ENCODE measurements at regions not wholly inside any gene's neighbourhood (a gene's known extent, or its start where the extent isn't known, plus 50 kb on each side); places are given as distances from the start of the nearest gene placed in this dataset.
"Not testable (repeated sequence)": the region's sequence is repeated elsewhere in the genome, so short reads cannot be mapped to it uniquely, and the experiment has no call there.

DNA sequence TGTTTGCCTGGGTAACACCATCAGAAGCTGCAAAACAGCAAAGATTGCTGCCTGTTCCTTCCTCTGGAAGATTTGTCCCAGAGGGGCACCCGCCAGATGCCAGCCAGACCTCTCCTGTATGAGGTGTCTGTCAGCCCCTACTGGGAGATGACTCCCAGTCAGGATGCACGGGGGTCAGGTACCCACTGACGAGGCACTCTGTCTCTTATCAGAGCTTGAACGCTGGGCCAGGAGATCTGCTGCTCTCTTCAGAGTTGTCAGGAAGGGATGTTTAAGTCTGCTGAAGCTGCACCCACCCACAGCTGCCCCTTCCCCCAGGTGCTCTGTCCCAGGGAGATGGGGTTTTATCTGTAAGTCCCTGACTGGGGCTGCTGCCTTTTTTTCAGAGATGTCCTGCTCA lies 207.4 kb upstream of the PDE3A start:
- not testable (repeated sequence) for H3K27ac ChIP-seq (replicated peaks; ENCODE audit: low read length); H4K91ac ChIP-seq (ENCODE audit: low read depth, low read length, poor library complexity); H3K4me1 ChIP-seq (ENCODE audit: control insufficient read depth in 2 of 2, insufficient read depth in 1 of 2, low read depth in 1 of 2, low read length in 2 of 2); H3K9me3 ChIP-seq (replicated peaks in 1 of 2; ENCODE audit: control insufficient read depth in 2 of 2, insufficient read depth in 1 of 2, low read depth in 1 of 2, low read length in 2 of 2); H2BK12ac ChIP-seq (ENCODE audit: low read length); H2AK5ac ChIP-seq (ENCODE audit: low read depth, low read length); H3K14ac ChIP-seq (ENCODE audit: low read length); DNase-seq (ENCODE audit: low spot score); H2BK120ac ChIP-seq (ENCODE audit: low read depth, low read length); H3K27me3 ChIP-seq (ENCODE audit: control insufficient read depth in 3 of 3, insufficient read depth in 3 of 3, low read depth in 1 of 3, low read length in 3 of 3); H3K36me3 ChIP-seq (replicated peaks in 1 of 2; ENCODE audit: control insufficient read depth in 2 of 2, insufficient read depth in 2 of 2, low read length in 2 of 2); H3K4ac ChIP-seq (ENCODE audit: low read length); H3K4me3 ChIP-seq (ENCODE audit: low read length in 2 of 2); H3K4me2 ChIP-seq (ENCODE audit: insufficient read depth, low read length, poor library complexity, severe bottlenecking); H2BK5ac ChIP-seq (ENCODE audit: low read length); H2BK15ac ChIP-seq (ENCODE audit: low read length); H3K18ac ChIP-seq (ENCODE audit: low read length); H3K9ac ChIP-seq (ENCODE audit: low read depth, low read length, poor library complexity); H3K79me1 ChIP-seq (ENCODE audit: low read depth, low read length); H4K8ac ChIP-seq (ENCODE audit: low read depth, low read length); H3K23ac ChIP-seq (ENCODE audit: low read depth, low read length, poor library complexity)
- peak overlapping the region; percentile 19 for H2AFZ ChIP-seq (ENCODE audit: low read length)
- WGBS, 2 donors (ENCODE audit: extremely low coverage in 2 of 2, insufficient read length in 2 of 2, insufficient replicate concordance in 1 of 2), result no CpG with 5 or more reads among the region's 4 CpGs

- Histone ChIP-seq H3K27me3 (ENCODE audit: control insufficient read depth in 3 of 3, insufficient read depth in 3 of 3, low read depth in 1 of 3, low read length in 3 of 3) (no peaks in the 10 kb centered on the region), H2AFZ (ENCODE audit: low read length) (no peak overlapping the region), H3K14ac (ENCODE audit: low read length) (no peak overlapping the region), H3K23ac (ENCODE audit: low read depth, low read length, poor library complexity) (no peak overlapping the region), H3K27ac (replicated peaks; ENCODE audit: low read length) (no peak overlapping the region), H3K79me1 (ENCODE audit: low read depth, low read length) (no peaks in the 10 kb centered on the region), H3K4me2 (ENCODE audit: insufficient read depth, low read length, poor library complexity, severe bottlenecking) (no peak overlapping the region), H3K18ac (ENCODE audit: low read length) (peak overlapping the region; percentile 27), H2AK5ac (ENCODE audit: low read depth, low read length) (peak overlapping the region; percentile 3), H2BK15ac (ENCODE audit: low read length) (peak overlapping the region; percentile 23), H3K9me3 (replicated peaks in 1 of 2; ENCODE audit: control insufficient read depth in 2 of 2, insufficient read depth in 1 of 2, low read depth in 1 of 2, low read length in 2 of 2) (peaks cover 0 to 2% of the 10 kb centered on the region in 2 donors), H4K8ac (ENCODE audit: low read depth, low read length) (no peak overlapping the region), H3K4ac (ENCODE audit: low read length) (no peak overlapping the region), H3K4me3 (ENCODE audit: low read length in 2 of 2) (no peak overlapping the region), H2BK12ac (ENCODE audit: low read length) (peak overlapping the region; percentile 97), H3K4me1 (ENCODE audit: control insufficient read depth in 2 of 2, insufficient read depth in 1 of 2, low read depth in 1 of 2, low read length in 2 of 2) (no peaks in the 10 kb centered on the region), H2BK120ac (ENCODE audit: low read depth, low read length) (no peak overlapping the region), H4K91ac (ENCODE audit: low read depth, low read length, poor library complexity) (peak overlapping the region; percentile 95), H3K9ac (ENCODE audit: low read depth, low read length, poor library complexity) (peak overlapping the region; percentile 70), H3K36me3 (replicated peaks in 1 of 2; ENCODE audit: control insufficient read depth in 2 of 2, insufficient read depth in 2 of 2, low read length in 2 of 2) (no peaks in the 10 kb centered on the region), H2BK5ac (ENCODE audit: low read length) (no peak overlapping the region)
- no peak for DNase-seq (ENCODE audit: low spot score)
- WGBS, 2 donors (ENCODE audit: extremely low coverage in 2 of 2, insufficient read length in 2 of 2, insufficient replicate concordance in 1 of 2), result no CpG with 5 or more reads among the region's 9 CpGs
Measured at GRCh38 chr12:20174528-20175175, 193.7 kb upstream of the PDE3A start.

DNA sequence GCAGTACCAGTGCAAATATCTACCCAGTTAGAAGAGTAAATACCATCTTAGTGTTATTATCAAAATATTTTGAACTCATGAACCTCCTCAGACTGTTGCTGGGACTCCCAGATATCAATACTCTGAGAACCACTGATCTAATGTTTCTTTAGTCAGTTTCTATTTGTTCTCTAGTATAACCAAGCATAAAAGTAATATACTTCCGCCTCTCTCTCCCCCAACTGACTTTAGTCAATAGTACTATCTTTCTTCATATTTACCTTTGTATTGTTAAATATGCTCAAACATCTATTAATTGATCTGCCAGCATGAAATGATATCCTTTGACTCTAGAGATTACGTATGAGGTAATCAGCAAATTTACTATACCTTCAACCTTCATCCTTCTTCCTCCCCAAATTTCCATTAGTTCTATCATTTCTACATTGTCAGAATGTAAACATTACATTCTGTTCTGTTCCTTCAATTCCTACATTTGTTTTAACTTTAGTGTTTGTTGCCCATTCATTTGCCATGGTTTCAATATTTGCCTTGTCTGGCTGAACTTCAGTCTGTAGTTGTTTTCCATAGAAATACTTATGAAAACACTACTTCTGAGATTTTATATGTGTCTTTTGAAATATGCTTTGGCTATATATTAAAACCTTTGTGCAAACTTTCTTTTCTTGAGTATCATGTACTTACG lies 192.5 kb upstream of the PDE3A start:
- H3K4me1 ChIP-seq (ENCODE audit: control insufficient read depth in 2 of 2, insufficient read depth in 1 of 2, low read depth in 1 of 2, low read length in 2 of 2), result no peaks in the 10 kb centered on the region
- H2BK12ac ChIP-seq (ENCODE audit: low read length), result no peak overlapping the region
- H2BK120ac ChIP-seq (ENCODE audit: low read depth, low read length), result no peak overlapping the region
- H3K27ac ChIP-seq (replicated peaks; ENCODE audit: low read length), result no peak overlapping the region
- no peak overlapping the region for H3K4me2 ChIP-seq (ENCODE audit: insufficient read depth, low read length, poor library complexity, severe bottlenecking)
- no peak overlapping the region for H2AK5ac ChIP-seq (ENCODE audit: low read depth, low read length)
- no peak overlapping the region for H4K91ac ChIP-seq (ENCODE audit: low read depth, low read length, poor library complexity)
- no peak overlapping the region for H2BK5ac ChIP-seq (ENCODE audit: low read length)
- no peak overlapping the region for H2AFZ ChIP-seq (ENCODE audit: low read length)
- no peak overlapping the region for H3K14ac ChIP-seq (ENCODE audit: low read length)
- no peak overlapping the region for H4K8ac ChIP-seq (ENCODE audit: low read depth, low read length)
- H3K4me3 ChIP-seq (ENCODE audit: low read length in 2 of 2), result no peak overlapping the region
- H3K23ac ChIP-seq (ENCODE audit: low read depth, low read length, poor library complexity), result no peak overlapping the region
- no peak overlapping the region for H2BK15ac ChIP-seq (ENCODE audit: low read length)
- no peak overlapping the region for H3K9ac ChIP-seq (ENCODE audit: low read depth, low read length, poor library complexity)
- H3K27me3 ChIP-seq (ENCODE audit: control insufficient read depth in 3 of 3, insufficient read depth in 3 of 3, low read depth in 1 of 3, low read length in 3 of 3), result no peaks in the 10 kb centered on the region
- no CpG with 5 or more reads among the region's 3 CpGs for WGBS, 2 donors (ENCODE audit: extremely low coverage in 2 of 2, insufficient read length in 2 of 2, insufficient replicate concordance in 1 of 2)
- no peak overlapping the region for H3K18ac ChIP-seq (ENCODE audit: low read length)
- H3K9me3 ChIP-seq (replicated peaks in 1 of 2; ENCODE audit: control insufficient read depth in 2 of 2, insufficient read depth in 1 of 2, low read depth in 1 of 2, low read length in 2 of 2), result peaks cover 0 to 2% of the 10 kb centered on the region in 2 donors
- H3K79me1 ChIP-seq (ENCODE audit: low read depth, low read length), result no peaks in the 10 kb centered on the region
- H3K4ac ChIP-seq (ENCODE audit: low read length), result no peak overlapping the region
- no peak for DNase-seq (ENCODE audit: low spot score)
- H3K36me3 ChIP-seq (replicated peaks in 1 of 2; ENCODE audit: control insufficient read depth in 2 of 2, insufficient read depth in 2 of 2, low read length in 2 of 2), result no peaks in the 10 kb centered on the region

- Histone ChIP-seq H4K8ac (ENCODE audit: low read depth, low read length) (no peak overlapping the region), H3K14ac (ENCODE audit: low read length) (no peak overlapping the region), H3K27me3 (ENCODE audit: control insufficient read depth in 3 of 3, insufficient read depth in 3 of 3, low read depth in 1 of 3, low read length in 3 of 3) (no peaks in the 10 kb centered on the region), H2BK15ac (ENCODE audit: low read length) (no peak overlapping the region), H3K4me2 (ENCODE audit: insufficient read depth, low read length, poor library complexity, severe bottlenecking) (no peak overlapping the region), H3K9me3 (replicated peaks in 1 of 2; ENCODE audit: control insufficient read depth in 2 of 2, insufficient read depth in 1 of 2, low read depth in 1 of 2, low read length in 2 of 2) (no peaks in the 10 kb centered on the region), H3K9ac (ENCODE audit: low read depth, low read length, poor library complexity) (no peak overlapping the region), H2AFZ (ENCODE audit: low read length) (no peak overlapping the region), H2BK5ac (ENCODE audit: low read length) (no peak overlapping the region), H3K4ac (ENCODE audit: low read length) (no peak overlapping the region), H3K4me1 (ENCODE audit: control insufficient read depth in 2 of 2, insufficient read depth in 1 of 2, low read depth in 1 of 2, low read length in 2 of 2) (no peaks in the 10 kb centered on the region), H2AK5ac (ENCODE audit: low read depth, low read length) (no peak overlapping the region), H3K36me3 (replicated peaks in 1 of 2; ENCODE audit: control insufficient read depth in 2 of 2, insufficient read depth in 2 of 2, low read length in 2 of 2) (no peaks in the 10 kb centered on the region), H2BK12ac (ENCODE audit: low read length) (no peak overlapping the region), H3K27ac (replicated peaks; ENCODE audit: low read length) (no peak overlapping the region), H3K23ac (ENCODE audit: low read depth, low read length, poor library complexity) (no peak overlapping the region), H3K79me1 (ENCODE audit: low read depth, low read length) (no peaks in the 10 kb centered on the region), H4K91ac (ENCODE audit: low read depth, low read length, poor library complexity) (no peak overlapping the region), H2BK120ac (ENCODE audit: low read depth, low read length) (no peak overlapping the region), H3K4me3 (ENCODE audit: low read length in 2 of 2) (no peak overlapping the region), H3K18ac (ENCODE audit: low read length) (no peak overlapping the region)
- no peak for DNase-seq (ENCODE audit: low spot score)
- no CpG with 5 or more reads among the region's 2 CpGs for WGBS, 2 donors (ENCODE audit: extremely low coverage in 2 of 2, insufficient read length in 2 of 2, insufficient replicate concordance in 1 of 2)
Measured at GRCh38 chr12:20181416-20182180, 186.7 kb upstream of the PDE3A start.
